OCI-LY7 (cell line): ENCODE measurements at regions not wholly inside any gene's neighbourhood (a gene's known extent, or its start where the extent isn't known, plus 50 kb on each side); places are given as distances from the start of the nearest gene placed in this dataset.

Experiments used
- BruUV-seq: library from RNA; stranded (reverse); fragments of 400-500 nt; replicated peaks from 2 replicates; lab custom pipeline; 2021; lab: Mats Ljungman, UMichigan
- CTCF ChIA-PET: fragments of 300-600 bp; sonication (Branson Sonifier 250); formaldehyde crosslinking; loops from one replicate; lab custom pipeline; 2022; ENCODE audit warnings: antibody characterized with exemption; ENCODE audit not compliant: unreplicated experiment; lab: Charles Lee
- POLR2A ChIA-PET: fragments of 300-600 bp; sonication (Branson Sonifier 250); formaldehyde crosslinking; loops from one replicate; lab custom pipeline; 2022; ENCODE audit warnings: antibody characterized with exemption; lab: Charles Lee
- DNase-seq: peaks from one replicate; pipeline ENCODE4 v3.0.0-alpha.2; 2015; ENCODE audit warnings: low spot score
- H2AFZ ChIP-seq: fragments of 200-600 bp; sonication (generic), shearing (Covaris generic); 2 replicates; pipeline ENCODE4 v1.6.1; 2014; ENCODE audit warnings: mild to moderate bottlenecking, antibody characterized with exemption, low read length, moderate library complexity
- H3K27ac ChIP-seq: fragments of 200-600 bp; sonication (generic); 2 replicates; pipeline ENCODE4 v1.5.1; 2014; ENCODE audit warnings: mixed run types, low read depth, mild to moderate bottlenecking, moderate library complexity, low read length, inconsistent platforms; ENCODE audit not compliant: poor library complexity, severe bottlenecking
- H3K36me3 ChIP-seq: fragments of 200-600 bp; sonication (generic); 2 replicates; pipeline ENCODE4 v1.6.1; 2014; ENCODE audit warnings: mild to moderate bottlenecking, antibody characterized with exemption, low read length, moderate library complexity, mixed read lengths; ENCODE audit not compliant: insufficient read depth
- H3K4me1 ChIP-seq: fragments of 200-600 bp; sonication (generic); 2 replicates; pipeline ENCODE4 v1.5.1; 2014; ENCODE audit warnings: mild to moderate bottlenecking, low read length; ENCODE audit not compliant: insufficient read depth, poor library complexity, severe bottlenecking
- H3K4me2 ChIP-seq: fragments of 200-600 bp; sonication (generic); 2 replicates; pipeline ENCODE4 v1.6.1; 2014; ENCODE audit warnings: mild to moderate bottlenecking, low read length
- H3K4me3 ChIP-seq: fragments of 200-600 bp; sonication (generic); 2 replicates; pipeline ENCODE4 v1.5.1; 2014; ENCODE audit warnings: mild to moderate bottlenecking, low read depth, low read length; ENCODE audit not compliant: poor library complexity, severe bottlenecking
- H3K79me2 ChIP-seq: fragments of 200-600 bp; sonication (generic); 2 replicates; pipeline ENCODE4 v1.6.1; 2016; ENCODE audit warnings: low read depth, mild to moderate bottlenecking, low read length, moderate library complexity, mixed read lengths; ENCODE audit not compliant: insufficient read depth
- H3K9me2 ChIP-seq: fragments of 200-600 bp; sonication (generic); 2 replicates; pipeline ENCODE4 v1.6.1; 2016; ENCODE audit warnings: mild to moderate bottlenecking, low read length, mixed read lengths; ENCODE audit not compliant: insufficient read depth
- H3K9me3 ChIP-seq: fragments of 200-600 bp; sonication (generic); 2 replicates; pipeline ENCODE4 v1.6.1; 2014; ENCODE audit warnings: mild to moderate bottlenecking, mixed run types, low read length, mixed read lengths
- H4K20me1 ChIP-seq: fragments of 200-600 bp; sonication (generic); 2 replicates; pipeline ENCODE4 v1.6.1; 2014; ENCODE audit warnings: mild to moderate bottlenecking, antibody characterized with exemption, low read length, moderate library complexity, mixed read lengths; ENCODE audit not compliant: insufficient read depth
- CTCF ChIP-seq: fragments of 200-600 bp; sonication (generic); conservative IDR thresholded peaks from 2 replicates; pipeline ENCODE4 v1.5.1; 2014; ENCODE audit warnings: mild to moderate bottlenecking, antibody characterized with exemption, low read length, moderate library complexity, mixed read lengths
- EZH2phosphoT487 ChIP-seq: fragments of 200-600 bp; sonication (generic); IDR thresholded peaks from 2 replicates; pipeline ENCODE4 v1.6.1; 2018; ENCODE audit warnings: low read depth, borderline replicate concordance, mild to moderate bottlenecking, mixed run types, antibody characterized with exemption, low read length, moderate library complexity, mixed read lengths
- intact Hi-C: fragments of 100-400 bp; cut with micrococcal nuclease; formaldehyde crosslinking; loops from one replicate; pipeline ENCODE4 v1.10.0; 2022; ENCODE audit not compliant: unreplicated experiment

GRCh38 chr6:169972101-169972651 is 220.8 kb downstream of the ERMARD start:
- CTCF ChIA-PET, result no interaction called here
- H3K79me2 ChIP-seq, result no peaks in the 10 kb centered on the region
- intact Hi-C loops, result no loop called here

GRCh38 chr6:169971081-169971861 is 219.8 kb downstream of the ERMARD start:
- Histone ChIP-seq H4K20me1 (no peaks in the 10 kb centered on the region), H3K4me1 (no peaks in the 10 kb centered on the region), H3K79me2 (no peaks in the 10 kb centered on the region), H3K4me3 (no peak overlapping the region), H3K27ac (no peak overlapping the region), H3K4me2 (no peak overlapping the region), H2AFZ (no peak overlapping the region), H3K9me3 (no peaks in the 10 kb centered on the region), H3K9me2 (no peaks in the 10 kb centered on the region), H3K36me3 (no peaks in the 10 kb centered on the region)
- TF ChIP-seq EZH2phosphoT487 (no peak), CTCF (no peak)
- ChIA-PET CTCF (no interaction called here), POLR2A (no interaction called here)
- no TSS peak for BruUV-seq
- no peak for DNase-seq
- intact Hi-C loops, result no loop called here

More at GRCh38 chr6:169972101-169972651, 220.8 kb downstream of the ERMARD start:
- H3K4me3 ChIP-seq, result no peak overlapping the region
- no TSS peak for BruUV-seq
- POLR2A ChIA-PET, result no interaction called here
- no peaks in the 10 kb centered on the region for H3K36me3 ChIP-seq
- H3K4me1 ChIP-seq, result no peaks in the 10 kb centered on the region
- H3K4me2 ChIP-seq, result no peak overlapping the region
- TF ChIP-seq CTCF (no peak), EZH2phosphoT487 (no peak)
- H3K9me2 ChIP-seq, result no peaks in the 10 kb centered on the region
- no peak for DNase-seq
- no peak overlapping the region for H2AFZ ChIP-seq
- H3K9me3 ChIP-seq, result no peaks in the 10 kb centered on the region
- H4K20me1 ChIP-seq, result no peaks in the 10 kb centered on the region
- no peak overlapping the region for H3K27ac ChIP-seq
